ENCODE measurements at regions not wholly inside any gene's neighbourhood (a gene's known extent, or its start where the extent isn't known, plus 50 kb on each side); places are given as distances from the start of the nearest gene placed in this dataset.
A peak's percentile ranks its signal among the peaks of the same experiment; 100 is the strongest.
"Not testable (repeated sequence)": the region's sequence is repeated elsewhere in the genome, so short reads cannot be mapped to it uniquely, and the experiment has no call there.

- TF ChIP-seq CTCF (IDR thresholded peaks at IDR 0.05) (no peak), ZFX (IDR thresholded peaks at IDR 0.05; ENCODE audit: borderline replicate concordance) (no peak)
- H3K27ac ChIP-seq = no peak overlapping the region
These were observed 182.9 kb upstream of the SLITRK6 start for GRCh38 chr13:85982102-85982501.

DNA sequence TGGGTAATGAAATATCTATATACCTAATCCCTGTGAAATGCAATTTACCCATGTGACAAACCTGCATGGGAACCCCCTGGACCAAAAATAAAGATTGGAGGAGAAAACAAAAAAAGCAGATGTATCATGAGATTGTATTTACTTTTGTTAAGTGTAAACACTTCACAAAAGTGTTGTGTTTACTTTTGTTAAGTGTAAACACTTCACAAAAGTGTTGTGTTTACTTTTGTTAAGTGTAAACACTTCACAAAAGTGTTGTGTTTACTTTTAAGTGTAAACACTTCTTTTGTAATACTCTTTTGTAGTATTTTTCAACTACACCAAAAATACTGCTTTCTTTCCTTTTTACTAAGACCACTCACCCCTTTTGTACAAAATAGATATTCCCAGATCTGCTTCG, 181.2 kb upstream of the SLITRK6 start:
- H3K27ac ChIP-seq = not testable (repeated sequence)

- TF ChIP-seq CTCF (IDR thresholded peaks at IDR 0.05) (no peak), ZFX (IDR thresholded peaks at IDR 0.05; ENCODE audit: borderline replicate concordance) (no peak)
- H3K27ac ChIP-seq = no peak overlapping the region
These were observed 177.0 kb upstream of the SLITRK6 start for GRCh38 chr13:85976242-85976641.

- H3K27ac ChIP-seq = no peak overlapping the region
- TF ChIP-seq ZFX (IDR thresholded peaks at IDR 0.05; ENCODE audit: borderline replicate concordance) (no peak), CTCF (IDR thresholded peaks at IDR 0.05) (no peak)
These were observed 175.6 kb upstream of the SLITRK6 start for GRCh38 chr13:85974608-85975366.

- peak; percentile 17; the same call in 1 of the 2 replicates for TF ChIP-seq CTCF (IDR thresholded peaks at IDR 0.05)
- TF ChIP-seq ZFX (IDR thresholded peaks at IDR 0.05; ENCODE audit: borderline replicate concordance) = no peak
- H3K27ac ChIP-seq = no peak overlapping the region
These were observed 171.5 kb upstream of the SLITRK6 start for GRCh38 chr13:85970727-85971126.

DNA sequence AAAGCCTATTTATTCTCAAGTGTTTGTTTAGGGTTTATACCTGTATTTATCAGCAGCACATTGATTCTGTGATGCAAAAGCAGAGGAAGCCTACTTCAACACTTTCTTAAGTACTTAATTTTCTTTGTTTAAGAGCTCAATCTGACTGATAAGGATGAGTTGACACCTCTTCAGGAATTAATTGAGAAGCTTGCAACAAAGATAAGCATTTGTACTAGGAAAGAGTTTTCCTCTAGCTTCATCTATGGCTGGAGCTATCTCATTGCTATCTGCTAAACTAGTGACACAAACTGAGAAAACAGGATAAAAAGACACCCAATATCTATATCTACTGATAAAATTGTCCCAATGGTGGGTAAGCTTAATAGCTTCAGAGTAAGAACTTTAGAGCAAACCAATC, 170.1 kb upstream of the SLITRK6 start:
- no peak for TF ChIP-seq CTCF (IDR thresholded peaks at IDR 0.05)
- TF ChIP-seq ZFX (IDR thresholded peaks at IDR 0.05; ENCODE audit: borderline replicate concordance) = no peak
- H3K27ac ChIP-seq = no peak overlapping the region

DNA sequence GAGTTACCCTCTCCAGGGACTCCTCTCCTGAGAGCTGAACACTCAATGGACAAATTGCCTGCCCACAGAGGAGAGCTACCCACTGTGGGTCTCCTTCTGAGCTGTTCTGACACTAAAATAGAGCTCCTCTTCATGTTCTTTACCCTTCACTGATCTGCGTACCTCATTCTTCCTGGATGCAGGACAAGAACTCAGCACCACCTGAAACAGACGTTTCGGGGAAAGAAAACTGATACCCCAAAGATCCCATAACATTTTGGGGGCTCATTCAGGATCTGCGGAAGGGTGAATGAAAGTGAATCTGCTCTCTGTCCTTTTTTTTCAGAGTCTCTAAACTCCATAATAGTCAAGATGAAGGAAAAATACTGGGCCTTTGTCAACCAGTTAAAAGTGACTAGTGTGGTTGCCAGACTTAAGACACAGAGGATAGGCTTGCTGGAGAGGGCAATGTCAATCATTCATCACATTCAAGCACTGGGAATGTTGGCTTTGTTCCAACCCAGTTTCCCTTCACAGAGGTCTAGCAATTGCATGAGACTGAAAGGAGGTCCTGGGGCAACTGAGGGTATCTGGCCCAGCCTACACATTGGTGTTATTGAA, 136.7 kb upstream of the SLITRK6 start:
- no peak overlapping the region for H3K27ac ChIP-seq
- TF ChIP-seq ZFX (IDR thresholded peaks at IDR 0.05; ENCODE audit: borderline replicate concordance) = no peak
- TF ChIP-seq CTCF (IDR thresholded peaks at IDR 0.05) = no peak
